BLaER1 treated with 17β-estradiol and CSF1 and Interleukin-3, amounts not matched to agents 10 nM and 100 nM (cell line): ENCODE measurements at regions not wholly inside any gene's neighbourhood (a gene's known extent, or its start where the extent isn't known, plus 50 kb on each side); places are given as distances from the start of the nearest gene placed in this dataset.

Experiments
- H3K27ac ChIP-seq, 11 experiments: shearing (Covaris generic); formaldehyde crosslinking; 2 replicates each; pipeline ENCODE4 v1.8.1; 2022
- H3K27me3 ChIP-seq, 11 experiments: shearing (Covaris generic); formaldehyde crosslinking; 2 replicates each; pipeline ENCODE4 v1.8.1; 2022
- H3K36me3 ChIP-seq, 11 experiments: shearing (Covaris generic); formaldehyde crosslinking; 2 replicates each; pipeline ENCODE4 v1.8.1; 2022
- H3K4me1 ChIP-seq, 10 experiments: shearing (Covaris generic); formaldehyde crosslinking; 2 replicates each; pipeline ENCODE4 v1.8.1; 2022
- H3K4me2 ChIP-seq, 11 experiments: shearing (Covaris generic); formaldehyde crosslinking; 2 replicates each; pipeline ENCODE4 v1.8.1; 2022
- H3K4me3 ChIP-seq, 10 experiments: shearing (Covaris generic); formaldehyde crosslinking; 2 replicates each; pipeline ENCODE4 v1.8.1; 2022
- H3K9ac ChIP-seq, 11 experiments: shearing (Covaris generic); formaldehyde crosslinking; 2 replicates each; pipeline ENCODE4 v1.8.1; 2022
- H3K9me3 ChIP-seq, 11 experiments: shearing (Covaris generic); formaldehyde crosslinking; replicated peaks in 1 of 11; 2 replicates each; pipeline ENCODE4 v1.8.1; 2022
- H4K20me1 ChIP-seq, 11 experiments: shearing (Covaris generic); formaldehyde crosslinking; 2 replicates each; pipeline ENCODE4 v1.8.1; 2022
- Cebpa-rat ChIP-seq, 11 experiments: shearing (Covaris generic); IDR thresholded peaks; 2 replicates each; pipeline ENCODE4 v1.8.1; 2022

DNA sequence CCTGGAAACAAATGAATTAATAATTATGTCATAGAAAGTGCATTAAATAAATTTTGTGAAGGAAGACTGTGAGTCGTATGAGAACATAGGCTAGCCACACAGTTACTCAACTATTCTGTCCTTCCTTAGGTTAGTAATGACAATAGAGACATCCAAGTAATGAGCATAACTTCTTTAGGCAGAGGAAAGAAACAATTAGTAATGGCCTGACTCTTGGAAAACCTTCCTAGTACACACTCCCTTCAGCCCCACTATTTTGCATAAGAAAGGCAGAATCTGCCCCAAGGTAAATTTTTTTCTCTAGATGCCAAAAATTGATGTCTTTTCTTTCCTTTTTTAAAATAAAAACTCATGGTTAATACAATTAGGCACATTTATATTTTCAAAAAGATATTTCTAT lies 1619.0 kb upstream of the WWC1 start:
- Histone ChIP-seq H3K27me3 (no peaks in the 10 kb centered on the region), H3K4me2 (no peak overlapping the region), H3K4me3 (no peak overlapping the region), H3K9me3 (0 out of 22 replicates have a peak, but pooled peaks cover 0 to 4% (median 0%) of the 10 kb centered on the region in 11 experiments), H3K27ac (no peak overlapping the region), H3K4me1 (peaks cover 0 to 6% (median 0%) of the 10 kb centered on the region in 10 experiments; a peak in 2 of 20 replicates), H4K20me1 (no peaks in the 10 kb centered on the region), H3K36me3 (no peaks in the 10 kb centered on the region), H3K9ac (no peak overlapping the region)
- no peak for TF ChIP-seq Cebpa-rat (IDR thresholded peaks at IDR 0.05)

GRCh38 chr5:166677891-166678290 lies 1613.6 kb upstream of the WWC1 start:
- Histone ChIP-seq H3K36me3 (no peaks in the 10 kb centered on the region), H3K27ac (no peak overlapping the region), H3K4me1 (peaks cover 0 to 6% (median 0%) of the 10 kb centered on the region in 10 experiments; a peak in 2 of 20 replicates), H3K27me3 (no peaks in the 10 kb centered on the region), H3K9me3 (0 out of 22 replicates have a peak, but pooled peaks cover 0 to 4% (median 0%) of the 10 kb centered on the region in 11 experiments), H3K9ac (no peak overlapping the region), H4K20me1 (no peaks in the 10 kb centered on the region), H3K4me2 (no peak overlapping the region), H3K4me3 (no peak overlapping the region)
- TF ChIP-seq Cebpa-rat (IDR thresholded peaks at IDR 0.05), result no peak

- H3K9ac ChIP-seq, result no peak overlapping the region
- peaks cover 0 to 6% (median 0%) of the 10 kb centered on the region in 10 experiments; a peak in 2 of 20 replicates for H3K4me1 ChIP-seq
- no peak overlapping the region for H3K4me2 ChIP-seq
- no peaks in the 10 kb centered on the region for H4K20me1 ChIP-seq
- no peak overlapping the region for H3K27ac ChIP-seq
- no peaks in the 10 kb centered on the region for H3K9me3 ChIP-seq
- no peaks in the 10 kb centered on the region for H3K36me3 ChIP-seq
- no peak for TF ChIP-seq Cebpa-rat (IDR thresholded peaks at IDR 0.05)
- H3K4me3 ChIP-seq, result no peak overlapping the region
- no peaks in the 10 kb centered on the region for H3K27me3 ChIP-seq
Observed at GRCh38 chr5:166679331-166679730, 1612.1 kb upstream of the WWC1 start.

GRCh38 chr5:166695326-166695725 lies 1596.1 kb upstream of the WWC1 start:
- no peaks in the 10 kb centered on the region for H3K9me3 ChIP-seq
- no peak overlapping the region for H3K4me3 ChIP-seq
- H3K36me3 ChIP-seq, result no peaks in the 10 kb centered on the region
- no peak overlapping the region for H3K4me2 ChIP-seq
- peaks cover 13 to 31% (median 19%) of the 10 kb centered on the region in 10 experiments for H3K4me1 ChIP-seq
- H3K9ac ChIP-seq, result no peak overlapping the region
- H3K27me3 ChIP-seq, result no peaks in the 10 kb centered on the region
- TF ChIP-seq Cebpa-rat (IDR thresholded peaks at IDR 0.05), result no peak
- no peaks in the 10 kb centered on the region for H4K20me1 ChIP-seq
- H3K27ac ChIP-seq, result no peak overlapping the region

GRCh38 chr5:166708291-166708690 lies 1583.2 kb upstream of the WWC1 start:
- Histone ChIP-seq H3K4me2 (no peak overlapping the region), H3K9ac (no peak overlapping the region), H3K9me3 (no peaks in the 10 kb centered on the region), H3K27ac (no peak overlapping the region), H3K27me3 (no peaks in the 10 kb centered on the region), H3K4me3 (no peak overlapping the region), H3K4me1 (no peaks in the 10 kb centered on the region), H4K20me1 (no peaks in the 10 kb centered on the region), H3K36me3 (no peaks in the 10 kb centered on the region)
- TF ChIP-seq Cebpa-rat (IDR thresholded peaks at IDR 0.05), result no peak

- Histone ChIP-seq H3K9me3 (no peaks in the 10 kb centered on the region), H3K9ac (no peak overlapping the region), H3K36me3 (no peaks in the 10 kb centered on the region), H3K4me3 (no peak overlapping the region), H3K4me2 (no peak overlapping the region), H4K20me1 (no peaks in the 10 kb centered on the region), H3K4me1 (no peaks in the 10 kb centered on the region), H3K27me3 (no peaks in the 10 kb centered on the region), H3K27ac (no peak overlapping the region)
- no peak for TF ChIP-seq Cebpa-rat (IDR thresholded peaks at IDR 0.05)
Observed at GRCh38 chr5:166709691-166710090, 1581.8 kb upstream of the WWC1 start.

GRCh38 chr5:166710271-166710670 lies 1581.2 kb upstream of the WWC1 start:
- Histone ChIP-seq H3K27me3 (no peaks in the 10 kb centered on the region), H3K4me1 (no peaks in the 10 kb centered on the region), H3K9me3 (no peaks in the 10 kb centered on the region), H3K36me3 (no peaks in the 10 kb centered on the region), H3K4me2 (no peak overlapping the region), H3K9ac (no peak overlapping the region), H4K20me1 (no peaks in the 10 kb centered on the region), H3K27ac (no peak overlapping the region), H3K4me3 (no peak overlapping the region)
- TF ChIP-seq Cebpa-rat (IDR thresholded peaks at IDR 0.05), result no peak

- no peak for TF ChIP-seq Cebpa-rat (IDR thresholded peaks at IDR 0.05)
- no peak overlapping the region for H3K4me2 ChIP-seq
- H4K20me1 ChIP-seq, result no peaks in the 10 kb centered on the region
- no peaks in the 10 kb centered on the region for H3K36me3 ChIP-seq
- no peak overlapping the region for H3K9ac ChIP-seq
- H3K4me3 ChIP-seq, result no peak overlapping the region
- no peaks in the 10 kb centered on the region for H3K9me3 ChIP-seq
- H3K4me1 ChIP-seq, result no peaks in the 10 kb centered on the region
- no peak overlapping the region for H3K27ac ChIP-seq
- no peaks in the 10 kb centered on the region for H3K27me3 ChIP-seq
Observed at GRCh38 chr5:166712447-166713185, 1578.8 kb upstream of the WWC1 start.

DNA sequence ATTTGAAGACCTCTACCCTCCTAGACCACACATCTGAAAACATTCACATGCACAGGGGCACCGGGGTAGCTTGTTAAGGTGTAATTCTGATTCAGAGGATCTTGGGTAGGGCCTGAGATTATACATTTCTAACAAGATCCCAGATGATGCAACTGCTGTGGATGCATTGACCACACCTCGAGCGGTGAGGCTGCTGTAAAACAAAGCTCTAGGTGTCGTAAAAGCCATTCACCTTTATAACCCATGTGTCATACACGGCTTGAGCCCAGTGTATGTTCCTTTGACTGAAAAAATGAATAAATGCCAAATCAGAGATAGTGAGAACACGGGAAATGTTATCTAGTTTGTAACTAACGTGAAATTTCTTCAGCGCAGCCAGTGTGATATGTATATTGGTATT lies 1578.2 kb upstream of the WWC1 start:
- H3K9me3 ChIP-seq, result no peaks in the 10 kb centered on the region
- no peak for TF ChIP-seq Cebpa-rat (IDR thresholded peaks at IDR 0.05)
- no peaks in the 10 kb centered on the region for H3K36me3 ChIP-seq
- no peak overlapping the region for H3K27ac ChIP-seq
- H3K9ac ChIP-seq, result no peak overlapping the region
- H3K4me2 ChIP-seq, result no peak overlapping the region
- no peaks in the 10 kb centered on the region for H3K4me1 ChIP-seq
- no peak overlapping the region for H3K4me3 ChIP-seq
- H4K20me1 ChIP-seq, result no peaks in the 10 kb centered on the region
- H3K27me3 ChIP-seq, result no peaks in the 10 kb centered on the region

DNA sequence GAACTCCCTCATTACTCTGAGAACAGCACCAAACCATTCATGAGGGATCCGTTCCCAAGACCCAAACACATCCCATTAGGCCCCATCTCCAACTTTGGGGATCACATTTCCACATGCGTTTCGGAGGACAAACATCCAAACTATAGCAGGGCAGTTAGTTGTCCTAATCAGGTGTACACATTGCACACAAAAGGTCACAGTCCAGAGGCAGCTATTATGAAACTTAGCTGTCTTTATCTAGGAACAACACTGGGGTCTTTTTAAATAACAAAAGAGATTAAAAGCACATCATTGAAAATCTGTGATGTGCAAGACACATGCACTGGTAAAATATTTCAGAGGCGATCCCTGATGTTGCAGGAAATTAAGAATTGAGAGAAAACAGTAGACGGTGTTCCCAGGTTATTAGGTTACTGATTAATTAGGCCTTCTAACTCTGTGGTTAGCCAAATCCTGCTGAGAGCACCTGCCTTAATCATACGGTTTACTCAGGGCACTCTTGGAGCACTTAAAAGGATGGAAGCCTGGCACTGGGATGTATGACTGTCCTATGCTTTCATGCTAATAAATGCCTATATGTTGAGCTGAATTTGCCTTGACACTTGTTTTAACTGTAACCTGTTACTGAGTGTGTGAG lies 1574.5 kb upstream of the WWC1 start:
- Histone ChIP-seq H3K27ac (no peak overlapping the region), H3K4me2 (no peak overlapping the region), H3K4me3 (no peak overlapping the region), H3K4me1 (peaks cover 0 to 12% (median 0%) of the 10 kb centered on the region in 10 experiments; a peak in 1 of 20 replicates), H3K9me3 (no peaks in the 10 kb centered on the region), H4K20me1 (no peaks in the 10 kb centered on the region), H3K36me3 (no peaks in the 10 kb centered on the region), H3K9ac (no peak overlapping the region), H3K27me3 (no peaks in the 10 kb centered on the region)
- no peak for TF ChIP-seq Cebpa-rat (IDR thresholded peaks at IDR 0.05)
